Kidney capillary endothelial cell (primary cell): ENCODE measurements at regions not wholly inside any gene's neighbourhood (a gene's known extent, or its start where the extent isn't known, plus 50 kb on each side); places are given as distances from the start of the nearest gene placed in this dataset.

Experiments
- DNase-seq: peaks from one replicate; pipeline ENCODE4 v3.0.0-alpha.2; 2018; ENCODE audit warnings: low spot score

- DNase-seq = no peak
Measured at GRCh38 chr10:113259576-113260226, 293.2 kb upstream of the HABP2 start.

- DNase-seq = no peak
Measured at GRCh38 chr10:113261161-113261560, 291.7 kb upstream of the HABP2 start.

DNA sequence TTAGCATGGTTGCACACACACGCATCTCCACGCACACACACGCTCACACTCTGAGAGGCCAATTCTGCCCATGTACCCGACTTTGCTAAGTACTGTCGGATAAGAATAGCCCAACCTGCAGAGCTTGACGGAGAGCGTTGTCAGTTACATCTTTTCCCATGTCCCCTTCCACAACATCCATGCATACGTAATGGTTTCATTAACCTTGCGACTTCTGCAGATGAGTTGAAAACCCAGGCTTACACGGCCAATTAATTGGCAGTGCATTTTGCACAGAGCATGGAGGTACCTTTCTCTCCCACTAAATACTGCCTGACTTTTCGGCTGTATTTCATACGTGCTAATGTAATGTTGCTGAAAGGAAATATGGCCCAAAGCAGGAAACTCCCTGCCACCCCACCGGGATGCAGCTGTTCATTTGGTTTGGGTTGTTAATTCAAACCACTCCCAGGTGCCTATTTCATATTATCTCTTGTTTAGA is 291.2 kb upstream of the HABP2 start:
- DNase-seq = no peak

- no peak for DNase-seq
Measured at GRCh38 chr10:113263056-113263455, 289.8 kb upstream of the HABP2 start.

- DNase-seq = no peak
Measured at GRCh38 chr10:113264333-113265131, 288.3 kb upstream of the HABP2 start.

GRCh38 chr10:113266147-113266546 is 286.7 kb upstream of the HABP2 start:
- no peak for DNase-seq

DNA sequence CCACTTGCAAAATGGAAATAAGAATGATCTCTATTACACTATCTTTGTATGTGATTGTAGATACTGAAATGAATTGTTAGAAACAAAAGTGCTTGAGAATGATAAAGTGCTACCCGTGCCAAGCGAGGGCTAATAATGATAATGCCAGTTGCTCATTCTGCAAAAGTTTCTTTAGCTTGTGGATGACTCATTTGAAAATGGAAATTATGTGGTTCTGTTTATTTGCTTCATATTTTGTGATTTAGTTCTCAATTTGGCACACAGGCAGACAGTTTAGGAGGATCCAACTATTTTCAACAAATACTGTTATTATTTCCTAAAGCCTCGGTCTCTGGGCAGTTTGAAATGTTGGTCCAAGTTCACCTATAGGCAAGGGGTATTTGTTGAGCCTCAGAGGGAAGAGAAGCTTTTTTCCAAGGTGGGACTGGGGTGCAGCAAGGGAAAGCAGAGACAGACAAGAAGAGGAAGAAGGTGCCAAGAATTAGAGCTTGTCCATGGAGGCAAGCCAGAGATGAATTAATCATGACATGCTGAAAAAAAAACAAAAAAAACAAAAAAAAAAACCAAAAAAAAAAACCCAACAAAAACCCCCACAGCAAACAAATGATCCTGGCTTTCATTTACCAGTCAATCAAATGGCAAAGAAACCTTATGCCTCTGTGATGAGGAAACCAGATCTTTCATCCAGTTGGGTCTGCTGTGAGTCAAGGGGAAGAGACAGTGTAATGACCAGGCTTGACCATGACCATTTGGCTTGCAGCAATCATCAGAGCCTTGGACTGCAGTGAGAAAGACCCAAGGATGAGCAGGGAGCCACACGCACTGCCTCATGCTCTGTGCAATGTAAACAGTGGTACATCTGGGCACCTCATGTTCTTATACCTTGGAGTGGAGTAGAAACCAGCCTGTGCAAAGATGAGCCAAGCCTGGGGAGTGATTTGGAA is 285.0 kb upstream of the HABP2 start:
- DNase-seq = no peak

DNA sequence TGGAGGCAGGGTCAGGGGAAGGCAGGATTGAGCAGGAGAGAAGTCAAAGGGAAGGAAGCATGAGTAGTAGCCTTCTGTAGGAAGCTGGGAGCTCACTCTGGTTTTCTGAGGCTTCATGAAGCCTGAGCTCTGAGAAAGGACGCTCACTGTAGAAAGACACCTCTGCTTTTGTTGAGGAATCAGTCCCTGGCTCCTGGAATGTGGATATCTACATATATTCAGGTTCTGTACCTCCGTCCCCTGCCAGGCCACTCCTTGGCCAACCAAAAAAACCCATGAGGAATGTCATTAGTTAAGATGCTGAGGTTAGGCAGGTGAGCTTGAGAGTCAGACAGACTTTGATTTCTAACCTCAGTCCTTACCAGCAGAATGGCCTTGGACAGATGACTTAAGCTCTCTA is 283.5 kb upstream of the HABP2 start:
- DNase-seq = no peak

DNA sequence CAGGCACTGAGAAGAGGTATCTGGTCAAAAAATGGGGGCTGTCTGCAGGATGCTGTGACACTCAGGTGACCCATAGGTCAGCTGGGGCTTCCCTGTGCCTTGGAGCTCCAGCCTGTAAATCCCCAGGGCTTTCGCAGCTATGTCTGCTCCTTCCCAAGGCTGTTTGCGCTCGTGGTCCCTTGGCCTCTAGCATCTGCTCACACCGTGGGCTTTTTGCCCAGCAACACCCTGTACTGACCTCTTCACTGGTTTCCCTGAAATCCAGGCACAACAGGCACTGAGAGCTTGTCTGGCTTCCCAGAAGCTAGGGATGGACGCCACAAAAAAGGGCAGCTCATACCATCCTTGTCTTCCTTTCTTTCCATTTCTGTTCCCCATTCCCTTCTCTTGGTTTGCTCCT is 280.3 kb upstream of the HABP2 start:
- no peak for DNase-seq

DNA sequence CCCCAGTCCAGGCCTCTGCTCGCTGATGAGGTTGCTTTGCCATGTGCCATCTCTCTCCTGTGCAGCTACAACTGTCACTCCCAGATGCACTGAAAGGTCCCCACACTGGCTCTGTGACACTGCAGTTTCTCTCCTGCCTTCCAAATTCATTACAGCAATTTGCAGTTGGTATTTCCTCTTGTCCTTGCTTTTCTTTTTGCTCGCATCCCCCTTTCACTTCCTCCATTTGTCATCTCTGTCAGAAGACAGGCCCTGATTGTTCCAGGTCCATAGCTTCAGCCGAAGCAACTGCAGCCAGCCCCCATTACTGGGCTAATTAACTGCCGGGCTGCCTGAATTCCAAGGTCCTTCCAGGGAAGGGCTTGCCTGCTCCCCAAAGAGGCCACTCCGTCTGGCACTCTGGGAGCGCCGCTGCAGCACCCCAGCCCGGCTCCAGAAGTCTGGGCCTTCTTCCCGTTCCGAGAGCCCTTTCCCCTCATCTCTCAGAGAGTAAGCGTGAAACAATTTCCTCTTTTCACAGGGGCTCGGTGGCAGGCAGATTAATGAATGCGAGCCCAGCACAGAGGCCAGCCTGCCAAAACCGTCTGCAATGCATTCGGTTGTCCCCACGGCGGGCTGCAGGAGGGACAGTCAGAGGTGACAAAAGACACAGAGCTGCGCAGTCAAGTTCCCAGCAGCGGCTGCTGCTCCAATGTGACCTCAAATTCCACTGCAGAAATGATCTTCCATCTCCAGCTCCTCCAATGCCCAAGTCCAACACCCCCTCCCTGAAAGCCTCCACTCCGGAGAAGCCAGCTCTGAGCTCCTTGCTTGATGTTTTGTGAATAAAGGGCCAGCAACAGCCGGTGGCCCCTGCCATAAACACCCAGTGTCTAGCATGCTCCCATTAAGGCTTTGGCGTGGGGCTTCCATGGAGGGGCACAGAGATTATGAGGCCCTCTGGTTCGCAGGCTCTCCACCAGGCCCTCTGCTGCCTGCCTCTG is 279.4 kb upstream of the HABP2 start:
- DNase-seq = peak; percentile 51

- DNase-seq = no peak
Measured at GRCh38 chr10:113274176-113274829, 278.6 kb upstream of the HABP2 start.

DNA sequence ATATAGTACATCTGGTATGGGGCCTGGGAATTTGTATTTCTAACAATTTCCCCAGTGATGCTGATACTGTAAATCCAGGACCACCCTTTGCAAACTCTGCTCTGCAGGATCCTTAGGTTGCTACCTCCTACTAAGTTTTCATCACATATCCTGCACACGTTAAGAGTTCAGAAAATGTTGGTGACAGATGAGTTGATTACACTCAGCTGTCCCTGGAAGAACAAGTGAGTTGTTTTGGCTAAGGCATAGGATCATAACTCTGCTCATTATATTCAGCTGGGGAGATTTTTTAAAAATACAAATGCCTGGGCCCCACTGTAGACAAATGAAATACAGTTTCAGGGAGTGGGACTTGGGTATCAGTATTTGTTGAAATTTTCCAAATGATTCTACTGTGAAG is 274.6 kb upstream of the HABP2 start:
- DNase-seq = no peak

DNA sequence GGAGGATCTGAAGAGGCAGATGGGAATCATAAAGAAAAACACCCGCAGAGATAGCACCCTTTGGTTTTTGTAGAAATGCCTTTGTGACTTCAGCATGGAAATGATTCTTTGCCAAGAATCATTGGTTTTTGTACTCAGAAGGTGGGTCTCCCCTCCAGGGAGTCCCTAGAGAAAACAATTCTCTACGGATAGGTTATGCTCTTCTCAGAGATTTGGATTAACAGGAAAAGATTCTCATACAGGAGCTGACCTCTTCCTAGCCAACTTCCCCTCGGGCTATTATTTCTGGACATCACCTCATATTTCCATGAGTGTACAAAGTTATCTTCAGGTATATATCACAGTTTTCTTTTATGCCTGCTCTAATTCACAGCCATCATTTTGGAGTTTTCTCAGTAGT is 274.2 kb upstream of the HABP2 start:
- DNase-seq = no peak

GRCh38 chr10:113279262-113279661 is 273.6 kb upstream of the HABP2 start:
- DNase-seq = no peak

DNA sequence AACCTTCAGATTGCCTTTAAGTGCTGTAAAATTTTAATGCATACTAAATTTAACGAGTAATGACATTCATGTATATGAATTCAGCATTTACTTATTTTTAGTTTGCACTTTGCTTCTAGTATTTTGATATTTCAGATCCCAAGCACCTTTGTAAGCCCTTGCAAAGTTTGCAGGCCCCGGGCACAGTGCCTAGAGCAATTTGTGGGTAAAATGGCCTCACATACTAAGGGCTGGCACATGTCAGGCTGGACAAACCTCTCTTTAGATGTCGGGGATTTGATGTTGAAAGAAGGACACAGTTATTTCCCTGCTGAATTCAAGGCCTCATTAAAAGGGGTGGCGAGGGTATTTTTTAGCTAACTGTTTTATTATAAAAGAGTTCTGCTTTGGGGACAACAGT is 270.3 kb upstream of the HABP2 start:
- no peak for DNase-seq

- DNase-seq = no peak
Measured at GRCh38 chr10:113283189-113283588, 269.7 kb upstream of the HABP2 start.

DNA sequence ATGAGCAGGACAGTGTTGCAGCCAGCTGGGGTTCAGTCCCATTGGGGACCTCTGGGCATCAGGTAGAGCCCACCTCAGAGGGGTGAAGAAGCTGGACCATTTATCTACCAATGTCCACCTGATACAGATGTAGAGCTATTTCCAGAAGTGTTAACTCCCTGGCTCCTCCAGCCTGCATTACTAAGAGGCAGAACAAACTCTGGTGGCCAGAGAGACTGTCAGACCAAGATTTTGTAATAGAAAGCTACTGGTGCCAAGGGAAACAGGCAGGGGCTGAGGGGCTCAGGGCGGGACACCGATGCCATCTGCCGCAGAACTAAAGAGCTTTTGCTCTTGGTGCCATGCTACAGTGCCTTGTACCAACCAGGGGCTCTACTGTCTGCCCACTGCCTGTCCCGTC is 268.2 kb upstream of the HABP2 start:
- DNase-seq = no peak

- no peak for DNase-seq
Measured at GRCh38 chr10:113285305-113285704, 267.5 kb upstream of the HABP2 start.

GRCh38 chr10:113287592-113287991 is 265.3 kb upstream of the HABP2 start:
- no peak for DNase-seq

DNA sequence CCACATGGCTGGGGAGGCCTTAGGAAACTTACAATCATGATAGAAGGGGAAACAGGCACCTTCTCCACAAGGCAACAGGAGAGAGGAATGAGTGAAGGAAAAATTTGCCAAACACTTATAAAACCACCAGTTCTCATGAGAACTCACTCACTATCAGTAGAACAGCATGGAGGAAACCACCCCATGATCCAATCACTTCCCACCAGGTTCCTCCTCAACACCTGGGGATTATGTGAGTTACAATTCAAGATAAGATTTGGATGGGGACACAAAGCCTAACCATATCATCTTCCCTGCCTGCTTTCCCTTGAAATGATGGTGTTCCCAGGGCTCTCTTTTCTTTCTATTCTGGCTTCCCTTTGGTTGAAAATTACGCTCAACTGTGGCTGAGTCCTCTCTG is 262.7 kb upstream of the HABP2 start:
- DNase-seq = no peak

GRCh38 chr10:113291413-113291812 is 261.4 kb upstream of the HABP2 start:
- no peak for DNase-seq
